NCI-H146 treated with DMSO at 0.1 percent for 48 hours (cell line): ENCODE measurements at regions not wholly inside any gene's neighbourhood (a gene's known extent, or its start where the extent isn't known, plus 50 kb on each side); places are given as distances from the start of the nearest gene placed in this dataset.

Source experiments
- DNase-seq: peaks from one replicate; lab custom pipeline; 2025; ENCODE audit not compliant: unreplicated experiment; lab: John Stamatoyannopoulos, UW

- DNase-seq: no peak
These were observed 360.3 kb upstream of the TBL1XR1 start for GRCh38 chr3:177557548-177557947.

GRCh38 chr3:177561365-177561764, 364.1 kb upstream of the TBL1XR1 start:
- DNase-seq: no peak

GRCh38 chr3:177561769-177562392, 364.6 kb upstream of the TBL1XR1 start:
- DNase-seq: no peak

- DNase-seq: peak; percentile 56
These were observed 366.0 kb upstream of the TBL1XR1 start for GRCh38 chr3:177563243-177563780.

- no peak for DNase-seq
These were observed 366.5 kb upstream of the TBL1XR1 start for GRCh38 chr3:177563792-177564191.

- peak; percentile 91 for DNase-seq
These were observed 368.7 kb upstream of the TBL1XR1 start for GRCh38 chr3:177565981-177566380.

- DNase-seq: no peak
These were observed 370.6 kb upstream of the TBL1XR1 start for GRCh38 chr3:177567833-177568232.

GRCh38 chr3:177569193-177569592, 371.9 kb upstream of the TBL1XR1 start:
- no peak for DNase-seq

GRCh38 chr3:177569875-177570657, 372.8 kb upstream of the TBL1XR1 start:
- DNase-seq: no peak

GRCh38 chr3:177571271-177571943, 374.1 kb upstream of the TBL1XR1 start:
- DNase-seq: no peak

- DNase-seq: no peak
These were observed 374.6 kb upstream of the TBL1XR1 start for GRCh38 chr3:177571944-177572315.

- DNase-seq: peak; percentile 85
These were observed 377.1 kb upstream of the TBL1XR1 start for GRCh38 chr3:177574222-177574856.

- no peak for DNase-seq
These were observed 379.5 kb upstream of the TBL1XR1 start for GRCh38 chr3:177576746-177577145.

GRCh38 chr3:177578488-177578887, 381.2 kb upstream of the TBL1XR1 start:
- DNase-seq: no peak

GRCh38 chr3:177579419-177579818, 382.1 kb upstream of the TBL1XR1 start:
- DNase-seq: no peak

GRCh38 chr3:177580437-177580836, 383.2 kb upstream of the TBL1XR1 start:
- DNase-seq: no peak

- no peak for DNase-seq
These were observed 388.0 kb upstream of the TBL1XR1 start for GRCh38 chr3:177585271-177585670.

- peak; percentile 87 for DNase-seq
These were observed 391.9 kb upstream of the TBL1XR1 start for GRCh38 chr3:177589041-177589650.

GRCh38 chr3:177589911-177590381, 392.7 kb upstream of the TBL1XR1 start:
- DNase-seq: peak; percentile 99

GRCh38 chr3:177590826-177591225, 393.5 kb upstream of the TBL1XR1 start:
- DNase-seq: peak; percentile 30

- peak; percentile 30 for DNase-seq
These were observed 394.1 kb upstream of the TBL1XR1 start for GRCh38 chr3:177591379-177591778.
